Naive thymus-derived CD4-positive, alpha-beta T cell (primary cell): ENCODE measurements at regions not wholly inside any gene's neighbourhood (a gene's known extent, or its start where the extent isn't known, plus 50 kb on each side); places are given as distances from the start of the nearest gene placed in this dataset.
"Not testable (repeated sequence)": the region's sequence is repeated elsewhere in the genome, so short reads cannot be mapped to it uniquely, and the experiment has no call there.

Source experiments
- ATAC-seq: fragments of 150-1000 bp; cut with Tn5 transposase; 2 replicates; pipeline ENCODE4 v1.10.0; 2021; ENCODE audit warnings: mild to moderate bottlenecking, moderate library complexity
- CTCF ChIA-PET: fragments of 350-600 bp; sonication (Branson Sonifier 250); formaldehyde crosslinking; loops from one replicate; lab custom pipeline; 2021; ENCODE audit warnings: antibody characterized with exemption; lab: Charles Lee
- POLR2A ChIA-PET: fragments of 350-600 bp; sonication (Branson Sonifier 250); formaldehyde crosslinking; loops from one replicate; lab custom pipeline; 2021; ENCODE audit warnings: antibody characterized with exemption, inconsistent platforms; lab: Charles Lee
- DNase-seq, 9 donors: peaks; one replicate each; pipeline versions ENCODE4 v3.0.0 to v3.0.0-alpha.2; 2020 to 2022; ENCODE audit warnings: mixed read lengths in 1 of 9
- H3K27ac ChIP-seq: one replicate; pipeline ENCODE4 v1.7.0; 2013; ENCODE audit warnings: mild to moderate bottlenecking, low read depth, low read length, moderate library complexity
- H3K27me3 ChIP-seq, 2 donors: one replicate each; pipeline ENCODE4 v1.7.0; 2013; ENCODE audit warnings: low read length in 2 of 2, mild to moderate bottlenecking in 2 of 2, moderate library complexity in 2 of 2; ENCODE audit not compliant: control insufficient read depth in 2 of 2, insufficient read depth in 2 of 2
- H3K36me3 ChIP-seq, 3 experiments: 1 replicate in 2 of 3; 2 replicates in 1 of 3; pipeline ENCODE4 v1.7.0; 2013; ENCODE audit warnings: low read length in 3 of 3, mild to moderate bottlenecking in 3 of 3, moderate library complexity in 1 of 3; ENCODE audit not compliant: insufficient read depth in 3 of 3, control insufficient read depth in 2 of 3
- H3K4me1 ChIP-seq, 2 donors: one replicate each; pipeline ENCODE4 v1.7.0; 2013; ENCODE audit warnings: low read length in 2 of 2, mild to moderate bottlenecking in 2 of 2, moderate library complexity in 1 of 2; ENCODE audit not compliant: control insufficient read depth in 2 of 2, insufficient read depth in 2 of 2
- H3K4me3 ChIP-seq: 2 replicates; pipeline ENCODE4 v1.7.0; 2013; ENCODE audit warnings: mild to moderate bottlenecking, low read length
- H3K9me3 ChIP-seq, 3 experiments: 1 replicate in 2 of 3; 2 replicates in 1 of 3; pipeline ENCODE4 v1.7.0; 2013; ENCODE audit warnings: low read length in 3 of 3; ENCODE audit not compliant: control insufficient read depth in 2 of 3
- H3K27ac Mint-ChIP-seq, 9 donors: one replicate each; pipeline ENCODE4 v1.8.0; 2020 to 2022; ENCODE audit warnings: mixed read lengths in 9 of 9, mild to moderate bottlenecking in 8 of 9, moderate library complexity in 5 of 9, inconsistent platforms in 2 of 9
- H3K27me3 Mint-ChIP-seq, 5 donors: one replicate each; pipeline ENCODE4 v1.8.0; 2021 to 2022; ENCODE audit warnings: mixed read lengths in 5 of 5, mild to moderate bottlenecking in 1 of 5
- H3K36me3 Mint-ChIP-seq, 5 donors: one replicate each; pipeline ENCODE4 v1.8.0; 2020 to 2022; ENCODE audit warnings: mixed read lengths in 5 of 5, mild to moderate bottlenecking in 3 of 5, inconsistent platforms in 1 of 5
- H3K4me1 Mint-ChIP-seq, 7 donors: one replicate each; pipeline ENCODE4 v1.8.0; 2020 to 2022; ENCODE audit warnings: mixed read lengths in 7 of 7, mild to moderate bottlenecking in 3 of 7, inconsistent platforms in 1 of 7
- H3K4me3 Mint-ChIP-seq, 10 donors: one replicate each; pipeline ENCODE4 v1.8.0; 2020 to 2022; ENCODE audit warnings: mild to moderate bottlenecking in 10 of 10, mixed read lengths in 10 of 10, moderate library complexity in 6 of 10, inconsistent platforms in 2 of 10
- H3K9me3 Mint-ChIP-seq, 11 donors: one replicate each; pipeline ENCODE4 v1.8.0; 2020 to 2022; ENCODE audit warnings: mixed read lengths in 11 of 11, mild to moderate bottlenecking in 4 of 11, inconsistent platforms in 1 of 11, moderate library complexity in 1 of 11
- intact Hi-C, 2 donors: fragments of 100-400 bp; cut with micrococcal nuclease; formaldehyde crosslinking; loops; one replicate each; pipeline ENCODE4 v1.15.1; 2023

- no peaks in the 10 kb centered on the region for H3K27me3 ChIP-seq
- peaks cover 0 to 13% (median 0%) of the 10 kb centered on the region in 5 donors for H3K27me3 Mint-ChIP-seq
- no peaks in the 10 kb centered on the region for H3K36me3 ChIP-seq
- H3K9me3 Mint-ChIP-seq, result peaks cover 0 to 2% (median 0%) of the 10 kb centered on the region in 11 donors
- ATAC-seq, result no peak
- no peaks in the 10 kb centered on the region for H3K36me3 Mint-ChIP-seq
- ChIA-PET CTCF (no interaction called here), POLR2A (no interaction called here)
- no peak for DNase-seq
- H3K9me3 ChIP-seq, result no peaks in the 10 kb centered on the region
- H3K4me3 Mint-ChIP-seq, result no peak overlapping the region
- no peak overlapping the region for H3K27ac Mint-ChIP-seq
- H3K4me3 ChIP-seq, result no peak overlapping the region
- no peak overlapping the region for H3K27ac ChIP-seq
- H3K4me1 ChIP-seq, result no peaks in the 10 kb centered on the region
- H3K4me1 Mint-ChIP-seq, result no peaks in the 10 kb centered on the region
- intact Hi-C loops, result no loop called here
These were observed 1327.0 kb downstream of the BRD1 start for GRCh38 chr22:48500471-48501230.

- Histone ChIP-seq H3K36me3 (no peaks in the 10 kb centered on the region), H3K4me1 (no peaks in the 10 kb centered on the region), H3K27ac (no peak overlapping the region), H3K9me3 (no peaks in the 10 kb centered on the region), H3K27me3 (no peaks in the 10 kb centered on the region), H3K4me3 (no peak overlapping the region)
- intact Hi-C loops, result no loop called here
- Mint-ChIP-seq H3K27ac (no peak overlapping the region), H3K27me3 (peaks cover 0 to 22% (median 0%) of the 10 kb centered on the region in 5 donors), H3K4me1 (no peaks in the 10 kb centered on the region), H3K36me3 (no peaks in the 10 kb centered on the region), H3K4me3 (no peak overlapping the region), H3K9me3 (peaks cover 0 to 2% (median 0%) of the 10 kb centered on the region in 11 donors)
- no peak for DNase-seq
- ChIA-PET POLR2A (no interaction called here), CTCF (no interaction called here)
- no peak for ATAC-seq
These were observed 1327.9 kb downstream of the BRD1 start for GRCh38 chr22:48499456-48500425.

GRCh38 chr22:48498526-48499331 is 1328.9 kb downstream of the BRD1 start:
- peaks cover 0 to 32% (median 7%) of the 10 kb centered on the region in 5 donors for H3K27me3 Mint-ChIP-seq
- no peaks in the 10 kb centered on the region for H3K4me1 Mint-ChIP-seq
- H3K9me3 Mint-ChIP-seq, result peaks cover 0 to 2% (median 0%) of the 10 kb centered on the region in 11 donors
- DNase-seq, result no peak
- Histone ChIP-seq H3K4me1 (no peaks in the 10 kb centered on the region), H3K27ac (no peak overlapping the region), H3K4me3 (no peak overlapping the region), H3K9me3 (no peaks in the 10 kb centered on the region), H3K36me3 (no peaks in the 10 kb centered on the region), H3K27me3 (no peaks in the 10 kb centered on the region)
- ChIA-PET POLR2A (no interaction called here), CTCF (no interaction called here)
- no peaks in the 10 kb centered on the region for H3K36me3 Mint-ChIP-seq
- no peak overlapping the region for H3K27ac Mint-ChIP-seq
- ATAC-seq, result no peak
- no peak overlapping the region for H3K4me3 Mint-ChIP-seq
- intact Hi-C loops, result no loop called here

GRCh38 chr22:48497743-48498520 is 1329.7 kb downstream of the BRD1 start:
- H3K27me3 ChIP-seq, ATAC-seq, CTCF ChIA-PET, H3K9me3 Mint-ChIP-seq, H3K4me3 Mint-ChIP-seq, H3K27ac Mint-ChIP-seq, H3K27ac ChIP-seq, intact Hi-C loops, H3K4me1 ChIP-seq, H3K36me3 Mint-ChIP-seq, H3K4me1 Mint-ChIP-seq, H3K4me3 ChIP-seq, POLR2A ChIA-PET, DNase-seq, H3K9me3 ChIP-seq, H3K36me3 ChIP-seq: not testable (repeated sequence)
- H3K27me3 Mint-ChIP-seq, result peaks cover 2 to 35% (median 12%) of the 10 kb centered on the region in 5 donors

- DNase-seq, result no peak
- no peaks in the 10 kb centered on the region for H3K9me3 ChIP-seq
- no peaks in the 10 kb centered on the region for H3K36me3 Mint-ChIP-seq
- no peak overlapping the region for H3K27ac Mint-ChIP-seq
- peaks cover 0 to 2% of the 10 kb centered on the region in 2 donors for H3K27me3 ChIP-seq
- peaks cover 10 to 39% (median 20%) of the 10 kb centered on the region in 5 donors for H3K27me3 Mint-ChIP-seq
- no peaks in the 10 kb centered on the region for H3K4me1 ChIP-seq
- H3K4me3 ChIP-seq, result no peak overlapping the region
- peaks cover 0 to 2% (median 0%) of the 10 kb centered on the region in 11 donors for H3K9me3 Mint-ChIP-seq
- H3K36me3 ChIP-seq, result no peaks in the 10 kb centered on the region
- CTCF ChIA-PET, result no interaction called here
- no peak overlapping the region for H3K27ac ChIP-seq
- H3K4me3 Mint-ChIP-seq, result no peak overlapping the region
- no peak for ATAC-seq
- H3K4me1 Mint-ChIP-seq, result peaks cover 0 to 7% (median 0%) of the 10 kb centered on the region in 7 donors
- intact Hi-C loops, result no loop called here
- POLR2A ChIA-PET, result no interaction called here
These were observed 1330.6 kb downstream of the BRD1 start for GRCh38 chr22:48496987-48497650.
